SIG-M5 treated with dmso at 0.1 percent for 504 hours (cell line): ENCODE measurements at regions not wholly inside any gene's neighbourhood (a gene's known extent, or its start where the extent isn't known, plus 50 kb on each side); places are given as distances from the start of the nearest gene placed in this dataset.
"Not testable (repeated sequence)": the region's sequence is repeated elsewhere in the genome, so short reads cannot be mapped to it uniquely, and the experiment has no call there.

Experiments
- DNase-seq: peaks from one replicate; lab custom pipeline; 2025; ENCODE audit not compliant: unreplicated experiment; lab: John Stamatoyannopoulos, UW

DNA sequence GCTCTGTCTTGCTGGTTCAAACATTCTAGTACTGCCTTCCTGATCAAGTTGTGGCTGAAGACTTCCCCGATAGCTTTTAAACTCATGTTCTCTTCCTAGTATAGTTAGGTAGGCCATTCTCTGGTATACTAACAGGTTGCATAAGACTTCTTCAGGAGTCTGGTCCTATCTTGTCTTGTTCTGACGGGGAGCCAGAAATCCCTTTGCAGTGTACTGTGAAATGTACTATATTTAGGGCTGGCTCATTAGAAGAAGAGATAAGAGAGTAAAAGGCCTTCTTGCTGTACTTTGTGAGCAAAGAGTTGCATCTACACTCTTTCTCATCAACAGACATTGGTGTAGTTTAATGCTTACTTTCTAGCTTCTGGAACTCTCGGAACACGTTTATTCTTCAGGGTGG, 331.9 kb downstream of the NUP35 start:
- DNase-seq: no peak

DNA sequence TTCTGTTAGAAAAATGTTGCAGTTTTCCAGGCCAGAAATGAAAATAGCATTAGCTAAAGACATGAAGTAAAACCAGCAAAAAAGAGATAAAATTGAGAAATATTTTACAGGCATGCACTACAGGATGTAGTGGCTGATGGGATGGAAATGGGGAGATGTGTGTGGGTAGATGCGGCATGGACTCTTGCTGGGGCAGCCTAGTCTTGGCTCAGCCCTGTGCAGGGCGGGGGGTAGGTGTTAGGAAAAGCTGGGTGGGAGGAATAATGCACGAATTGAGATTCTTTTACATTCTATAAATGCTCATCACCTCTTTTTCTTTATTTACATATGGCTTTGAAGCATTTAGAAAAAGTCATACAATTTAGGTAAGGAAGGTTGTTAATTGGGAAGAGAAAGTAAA, 334.2 kb downstream of the NUP35 start:
- DNase-seq: no peak

DNA sequence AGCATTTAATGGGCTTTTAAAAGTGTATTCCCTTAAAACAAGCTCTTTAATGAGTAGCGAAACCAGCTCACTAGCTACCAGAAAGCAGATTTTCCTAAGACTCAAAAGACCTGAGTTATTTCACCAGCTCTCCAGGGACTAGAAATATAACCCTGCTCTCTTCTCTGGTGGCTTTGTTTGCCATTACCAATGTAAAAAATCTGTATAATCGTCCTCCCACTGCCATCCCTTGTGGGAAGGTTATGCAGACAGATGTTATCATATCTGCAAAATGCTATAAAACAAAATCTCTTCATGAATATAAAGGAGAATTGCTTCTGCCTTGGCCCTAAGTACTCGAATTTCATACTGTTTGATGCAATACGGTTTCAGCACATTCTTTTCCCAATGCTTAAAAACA, 335.2 kb downstream of the NUP35 start:
- DNase-seq: no peak

DNA sequence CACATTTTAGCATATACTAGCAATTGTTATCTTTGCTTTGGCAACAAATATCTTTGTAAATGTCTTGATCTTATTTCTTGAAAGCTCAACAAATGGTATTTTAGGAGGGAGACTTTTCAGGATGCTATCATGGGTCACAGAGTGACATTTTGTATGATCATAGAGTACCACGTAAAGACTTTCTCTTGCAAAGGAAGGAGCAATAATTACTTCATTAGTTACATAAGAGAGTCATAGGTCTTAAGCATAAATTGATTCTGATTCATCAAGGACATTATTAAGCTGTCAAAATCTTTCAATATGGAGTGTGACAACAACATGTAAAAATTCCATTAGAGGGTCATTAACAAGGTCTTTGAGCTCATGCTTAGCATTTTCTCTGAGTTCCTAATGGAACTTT, 339.6 kb downstream of the NUP35 start:
- no peak for DNase-seq

DNA sequence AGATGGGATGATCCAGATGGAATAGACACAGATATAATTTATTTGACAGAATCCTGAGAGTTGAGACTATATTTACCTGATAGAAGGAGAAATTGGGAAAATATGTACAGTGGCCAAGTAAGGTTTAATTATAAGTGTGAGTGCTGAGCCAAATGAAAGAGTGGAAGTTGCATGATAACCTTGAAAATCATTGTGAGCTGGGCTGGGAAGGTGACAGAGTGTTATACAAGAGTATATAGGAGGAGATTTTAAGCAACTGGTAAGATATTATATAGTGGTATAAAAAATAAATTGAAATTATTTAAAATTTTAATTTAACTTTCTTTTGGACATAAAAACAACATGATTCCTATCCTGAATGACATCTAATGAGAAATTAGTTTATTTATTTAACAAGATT, 340.8 kb downstream of the NUP35 start:
- no peak for DNase-seq

DNA sequence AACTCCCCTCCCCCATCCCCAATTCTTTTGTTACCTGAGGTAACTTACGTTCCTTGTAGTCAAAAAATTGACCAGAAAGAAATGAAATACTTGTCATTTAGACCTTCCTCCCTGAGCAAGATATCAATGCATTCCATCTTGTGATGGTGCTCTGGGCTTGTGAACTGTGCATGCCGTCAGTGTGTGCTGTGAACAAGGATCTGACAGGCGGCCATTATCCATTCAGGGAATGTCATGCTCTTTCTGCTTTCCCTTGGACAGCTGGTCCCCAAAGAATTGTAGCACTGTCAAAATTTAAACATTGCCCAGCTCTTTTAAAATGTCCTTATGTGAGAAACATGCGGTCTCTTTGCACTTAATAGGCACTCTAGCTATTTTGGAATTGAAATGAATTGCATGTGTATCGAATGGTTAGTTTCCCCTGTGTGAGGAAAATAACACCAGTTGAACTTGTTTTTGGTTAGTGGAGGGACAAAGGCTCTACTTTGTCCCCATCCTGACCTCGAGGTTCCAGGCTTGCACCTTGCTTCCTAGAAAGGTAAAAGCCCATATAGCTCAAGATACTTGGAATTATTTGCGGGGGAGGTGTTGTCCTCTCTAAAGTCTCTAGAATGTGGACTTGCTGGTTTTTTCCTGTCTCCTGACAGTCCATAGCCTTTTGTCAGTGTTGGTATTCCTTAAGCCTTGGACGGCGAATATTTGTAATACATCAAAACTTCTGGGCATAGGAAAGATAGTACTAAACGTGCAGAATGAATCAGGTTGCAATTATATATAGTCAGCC, 350.9 kb downstream of the NUP35 start:
- DNase-seq: no peak

DNA sequence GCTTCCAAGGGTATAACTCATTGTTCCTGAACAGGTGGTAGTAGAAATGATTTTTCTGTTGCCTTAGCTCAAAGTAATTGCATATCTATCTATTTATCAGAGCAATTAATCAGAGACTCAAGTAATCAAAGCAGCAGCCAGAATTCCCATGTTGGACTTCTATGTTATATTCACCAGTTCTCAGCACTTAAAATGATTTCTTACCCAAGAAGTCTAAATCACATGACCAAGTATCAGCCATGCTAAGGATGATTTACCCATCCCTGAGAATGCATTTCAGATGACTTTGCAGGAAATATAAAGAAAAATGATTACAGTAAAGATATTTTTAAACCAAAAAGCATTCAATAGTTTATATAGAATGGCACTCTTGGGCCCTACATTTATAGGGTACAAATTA, 352.2 kb downstream of the NUP35 start:
- DNase-seq: no peak

DNA sequence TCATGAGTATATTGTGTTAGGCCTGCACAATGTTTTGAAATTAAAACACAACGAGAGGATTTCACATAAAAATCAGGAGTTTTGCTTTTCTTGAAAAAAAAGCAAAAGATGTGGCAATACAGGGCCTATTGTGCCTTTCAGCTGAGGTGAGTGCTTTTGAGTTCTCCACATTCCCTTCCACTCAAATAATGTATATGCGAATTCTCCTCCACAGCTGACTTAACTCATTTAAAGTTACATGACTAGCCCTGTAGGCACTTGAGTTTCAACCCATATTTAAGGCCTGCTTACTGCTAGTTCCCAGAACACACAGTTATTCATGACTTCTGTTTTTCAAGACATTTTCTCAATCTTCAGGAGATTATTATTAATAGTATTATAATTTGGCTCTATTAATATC, 353.1 kb downstream of the NUP35 start:
- no peak for DNase-seq

DNA sequence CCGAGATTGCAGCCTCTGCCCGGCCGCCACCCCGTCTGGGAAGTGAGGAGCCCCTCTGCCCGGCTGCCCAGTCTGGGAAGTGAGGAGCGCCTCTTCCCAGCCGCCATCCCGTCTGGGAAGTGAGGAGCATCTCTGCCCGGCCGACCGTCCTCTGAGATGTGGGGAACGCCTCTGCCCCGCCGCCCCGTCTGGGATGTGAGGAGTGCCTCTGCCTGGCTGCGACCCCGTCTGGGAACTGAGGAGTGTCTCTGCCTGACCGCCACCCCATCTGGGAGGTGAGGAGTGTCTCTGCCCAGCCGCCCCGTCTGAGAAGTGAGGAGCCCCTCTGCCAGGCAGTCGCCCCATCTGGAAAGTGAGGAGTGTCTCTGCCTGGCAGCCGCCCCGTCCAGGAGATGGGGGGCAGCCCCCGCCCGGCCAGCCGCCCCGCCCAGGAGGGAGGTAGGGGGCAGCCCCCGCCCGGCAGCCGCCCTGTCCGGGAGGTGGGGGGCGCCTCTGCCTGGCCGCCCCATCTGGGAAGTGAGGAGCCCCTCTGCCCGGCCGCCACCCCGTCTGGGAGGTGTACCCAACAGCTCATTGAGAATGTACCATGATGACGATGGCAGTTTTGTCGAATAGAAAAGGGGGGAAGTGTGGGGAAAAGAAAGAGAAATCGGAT, 354.8 kb downstream of the NUP35 start:
- not testable (repeated sequence) for DNase-seq

DNA sequence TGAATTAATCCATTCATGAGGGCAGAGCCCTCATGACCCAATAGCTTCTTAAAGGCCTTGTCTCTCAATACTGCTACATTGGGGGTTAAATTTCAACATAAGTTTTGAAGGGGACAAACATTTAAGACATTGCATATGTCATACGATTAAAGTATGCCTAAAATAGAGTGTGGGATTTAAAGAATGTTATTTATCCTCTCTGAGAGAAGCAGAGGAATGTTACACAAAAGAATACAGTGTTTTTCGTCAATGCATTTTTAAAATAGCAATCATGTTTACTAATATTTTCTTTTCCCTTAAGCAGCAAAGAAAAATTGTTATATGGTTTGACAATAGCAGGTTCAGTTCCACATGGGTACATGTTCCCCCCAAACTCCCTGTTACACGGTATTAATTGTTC, 363.1 kb downstream of the NUP35 start:
- DNase-seq: no peak

DNA sequence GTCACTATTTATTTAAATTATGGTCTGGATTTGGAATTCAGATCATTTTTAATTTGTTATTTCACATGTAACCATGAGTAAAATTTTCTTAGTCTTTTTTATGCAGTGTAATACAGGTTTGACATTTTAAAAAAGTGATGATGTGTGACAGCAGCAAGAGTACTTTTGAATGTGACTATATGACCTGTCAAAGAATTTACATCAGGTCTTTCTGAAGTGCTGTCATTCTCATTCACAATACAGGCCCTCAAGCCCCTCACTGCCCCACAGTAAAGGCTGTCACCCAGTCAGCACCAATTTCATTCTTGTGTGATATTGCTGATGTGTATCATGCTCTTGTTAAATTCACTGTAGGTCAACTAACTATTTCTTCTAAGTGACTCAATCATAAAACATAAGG, 364.2 kb downstream of the NUP35 start:
- DNase-seq: no peak

DNA sequence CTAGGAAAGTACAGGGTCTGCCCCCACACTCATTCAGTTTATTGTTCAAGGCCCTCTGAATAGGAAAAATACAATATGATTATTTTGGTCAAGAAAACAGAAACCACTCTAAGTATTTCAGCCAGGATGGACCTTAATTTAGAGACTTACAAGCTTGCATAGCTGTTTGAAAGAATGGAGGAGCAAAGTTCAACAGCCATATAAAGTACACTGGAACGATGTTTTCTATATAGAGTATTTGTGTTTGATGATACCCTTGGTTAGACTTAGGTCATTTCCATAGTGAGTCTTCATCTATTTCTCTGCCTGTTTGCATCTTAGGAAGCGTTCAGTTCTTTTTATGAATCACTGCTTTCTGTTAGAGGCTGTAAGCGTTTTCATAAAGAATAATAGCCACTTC, 366.2 kb downstream of the NUP35 start:
- no peak for DNase-seq

DNA sequence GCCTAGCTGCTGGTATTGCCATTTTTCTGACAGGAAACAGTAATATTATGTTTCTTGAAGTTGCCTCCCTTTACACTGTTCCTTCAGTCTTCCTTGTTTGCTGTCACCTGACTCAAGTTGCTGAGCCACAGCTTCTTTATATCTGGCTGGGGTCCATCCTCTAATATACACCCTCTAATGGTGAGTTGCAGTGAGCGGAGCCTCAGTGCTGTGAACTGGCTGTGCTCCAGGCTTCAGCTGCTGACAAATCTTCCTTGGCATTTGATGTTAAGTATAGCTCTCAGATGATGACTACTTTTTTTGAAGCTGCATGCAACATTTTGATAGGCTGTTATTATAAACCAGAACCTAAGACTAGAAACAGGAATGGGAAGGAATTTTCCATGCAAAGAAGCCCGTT, 366.7 kb downstream of the NUP35 start:
- DNase-seq: no peak

DNA sequence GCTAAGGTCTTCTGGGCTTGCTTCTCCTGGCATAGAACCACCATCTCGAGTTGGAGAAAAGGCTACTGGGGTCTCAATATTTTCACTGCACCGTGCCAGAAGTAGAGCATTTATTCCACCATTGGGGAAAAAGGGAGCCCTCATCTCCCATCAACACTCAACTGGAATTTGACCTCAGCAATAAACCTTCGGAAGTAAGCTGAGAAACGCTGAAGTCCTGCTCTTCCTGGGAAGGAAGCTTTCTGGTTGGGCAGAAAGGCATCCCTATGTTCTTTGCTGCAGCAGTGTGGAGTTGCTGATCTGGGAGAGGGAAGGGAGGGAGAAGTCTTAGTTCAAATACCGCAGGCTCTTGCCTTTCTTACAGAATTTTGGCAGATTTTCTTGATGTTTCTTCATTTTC, 368.8 kb downstream of the NUP35 start:
- DNase-seq: no peak

DNA sequence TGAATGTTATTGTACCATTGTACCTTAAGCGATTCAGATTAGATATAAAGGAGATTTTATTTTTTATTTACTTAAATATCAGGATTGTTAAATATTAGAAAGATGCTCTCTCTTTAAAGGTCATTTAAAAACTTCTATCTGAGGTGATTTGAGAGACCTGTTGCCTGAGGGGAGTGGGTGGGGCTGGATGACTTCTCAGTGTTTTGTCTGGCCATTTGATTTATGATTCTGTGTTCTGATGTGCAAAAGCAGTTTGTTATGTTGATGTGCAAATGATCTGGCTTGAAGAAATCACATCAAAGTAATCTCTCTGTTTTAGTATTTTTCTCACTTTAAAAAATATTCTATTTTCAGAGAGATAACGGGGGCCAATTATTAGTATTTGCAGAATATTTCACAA, 370.8 kb downstream of the NUP35 start:
- no peak for DNase-seq

DNA sequence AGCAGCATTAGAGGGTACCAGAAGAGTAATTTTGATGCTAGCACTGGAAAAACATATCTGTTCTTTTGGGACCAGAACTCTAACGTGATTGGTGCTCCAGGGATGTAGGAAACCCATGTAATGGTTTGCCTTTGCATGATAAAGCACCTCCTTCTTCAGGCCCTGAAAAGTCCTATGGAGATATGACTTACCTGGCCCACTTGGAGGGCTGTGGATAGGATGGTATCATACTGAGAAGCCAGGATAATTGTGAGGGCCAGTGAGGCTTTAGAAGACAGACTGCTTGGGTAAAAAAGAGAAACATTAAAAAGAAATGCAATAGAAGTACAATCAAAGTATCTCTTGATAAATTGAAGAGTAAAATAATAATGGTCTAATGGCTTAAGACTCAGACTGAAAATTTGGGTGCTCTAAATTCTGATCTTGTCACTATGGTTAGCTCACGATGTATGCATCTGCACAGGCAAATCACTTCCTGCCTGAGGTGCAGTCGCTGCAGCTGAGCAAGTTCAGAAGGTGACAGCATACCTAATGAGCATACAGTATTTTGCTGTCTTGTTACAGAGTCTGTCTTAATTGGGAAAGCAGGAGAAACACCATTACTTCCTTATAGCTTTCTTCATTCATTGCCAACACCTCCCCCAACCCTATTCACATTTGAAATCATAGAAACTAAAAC, 371.5 kb downstream of the NUP35 start:
- DNase-seq: no peak

DNA sequence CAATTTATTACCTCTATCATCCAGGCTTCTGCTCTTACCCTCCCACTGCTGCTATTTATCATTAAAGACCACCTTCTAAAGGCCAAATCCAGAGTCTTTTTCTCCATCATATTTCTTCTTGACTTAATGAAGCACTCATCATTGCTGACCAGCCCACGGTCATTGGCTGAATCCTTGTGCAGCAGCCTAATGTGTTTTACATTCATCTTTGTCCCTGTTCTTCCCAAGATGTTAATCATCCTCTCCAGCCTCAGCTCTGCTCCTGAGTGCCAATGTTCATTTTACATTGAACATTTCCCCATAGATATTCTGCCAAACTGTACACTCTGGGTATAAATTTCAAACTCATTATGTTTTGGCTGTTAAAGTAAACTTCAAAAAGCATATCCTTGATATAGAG, 373.6 kb downstream of the NUP35 start:
- no peak for DNase-seq

DNA sequence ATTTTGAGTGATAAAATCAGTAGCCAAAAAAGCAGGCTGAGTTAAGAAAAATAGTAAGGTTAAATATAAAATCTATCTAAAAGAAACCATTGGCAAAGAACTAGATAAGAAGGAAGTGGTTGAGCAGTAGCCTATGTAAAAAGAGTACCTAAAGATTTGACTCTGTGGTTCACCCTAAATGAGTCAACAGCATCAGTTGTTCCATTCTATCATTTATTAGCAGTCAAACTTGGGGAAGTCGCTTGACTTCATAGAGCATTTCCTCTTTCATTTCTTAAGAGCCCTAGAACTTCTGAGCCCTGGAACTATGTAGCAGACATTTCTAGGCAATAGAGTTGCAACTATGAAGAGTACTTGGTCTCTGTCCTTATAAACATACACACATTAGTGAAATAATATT, 381.7 kb downstream of the NUP35 start:
- DNase-seq: peak; percentile 85

DNA sequence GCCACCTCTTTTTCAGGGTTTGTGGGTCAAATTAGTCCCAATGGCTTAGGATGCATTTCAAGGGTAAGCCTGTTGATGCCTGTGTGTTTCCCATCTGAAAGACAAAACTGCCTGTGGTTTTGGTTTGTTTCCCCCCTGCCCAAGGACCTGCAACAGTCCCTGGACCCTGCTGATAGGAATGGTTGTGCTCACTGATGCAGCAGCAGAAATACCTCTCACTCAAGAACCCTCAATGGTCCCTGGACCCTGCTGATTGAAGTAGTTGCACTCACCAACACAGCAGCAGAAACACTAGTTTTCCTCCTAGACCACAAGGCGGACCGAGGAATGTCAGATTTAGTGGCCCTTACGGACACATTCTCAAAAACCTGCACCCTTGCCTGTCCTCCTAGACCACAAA, 386.9 kb downstream of the NUP35 start:
- DNase-seq: no peak

DNA sequence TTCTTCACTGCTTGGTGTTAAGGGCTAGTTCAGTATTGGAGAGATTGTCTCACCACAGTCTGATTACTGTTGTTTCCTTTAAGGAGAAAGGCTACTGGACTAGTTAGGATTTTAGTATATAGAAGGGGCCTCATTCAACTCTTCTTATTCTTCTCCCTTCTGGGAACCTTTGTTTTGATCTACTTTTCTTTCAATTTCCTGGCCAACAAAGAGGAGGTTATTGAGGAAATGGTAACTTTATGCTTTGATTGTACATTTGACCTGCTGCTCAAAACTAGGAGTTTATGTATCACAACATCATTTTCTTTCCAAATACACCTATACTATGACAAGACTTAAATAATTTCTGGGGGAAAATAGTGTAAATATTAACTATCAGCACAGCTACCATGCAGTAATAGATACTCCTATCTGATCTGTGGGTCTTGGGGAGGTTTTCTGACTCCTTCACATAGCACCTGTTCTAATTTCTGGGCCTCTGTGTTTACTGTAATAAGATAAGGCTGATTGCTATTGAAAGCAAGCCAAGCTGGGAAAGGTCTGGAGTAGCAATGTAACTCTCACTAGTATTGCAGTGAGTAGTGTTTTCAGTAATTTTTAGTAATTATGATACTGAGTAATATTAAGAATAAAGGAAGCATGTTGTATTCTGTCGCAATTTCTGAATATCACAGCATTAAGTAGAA, 395.3 kb downstream of the NUP35 start:
- DNase-seq: no peak

DNA sequence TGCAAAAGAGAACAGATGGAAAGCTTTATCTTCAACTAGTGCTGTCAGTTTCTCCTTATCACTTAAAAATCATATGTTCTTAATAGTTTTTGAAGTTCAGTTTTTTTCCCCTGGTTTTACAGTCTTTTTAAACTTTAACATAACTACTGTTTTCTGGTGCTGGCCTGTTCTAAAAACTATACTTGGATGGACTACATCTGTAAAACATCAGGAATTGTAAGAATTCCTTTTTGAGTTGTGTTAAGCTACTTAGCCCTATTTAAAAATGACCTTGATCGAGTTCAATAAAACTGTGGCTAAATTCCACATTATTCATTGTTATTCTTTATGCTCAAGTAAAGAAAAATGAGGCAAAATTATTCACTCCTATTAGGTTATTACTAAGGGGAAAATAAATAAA, 397.7 kb downstream of the NUP35 start:
- DNase-seq: no peak
